Gastrocnemius medialis (tissue), 4 donors: ENCODE measurements at regions not wholly inside any gene's neighbourhood (a gene's known extent, or its start where the extent isn't known, plus 50 kb on each side); places are given as distances from the start of the nearest gene placed in this dataset.

Source experiments
- ATAC-seq, 2 donors: fragments of 150-250 bp; one replicate each; pipeline ENCODE4 v1.9.1; 2016
- DNase-seq, 2 donors: peaks; one replicate each; pipeline ENCODE4 v3.0.0-alpha.2; 2019
- H3K27ac ChIP-seq, 4 donors: fragments of 200-600 bp; sonication (generic); 1 replicate in 1 of 4; 2 replicates in 3 of 4; pipeline ENCODE4 v1.5.1; 2016 to 2018; ENCODE audit warnings: mild to moderate bottlenecking in 2 of 4, moderate library complexity in 1 of 4
- H3K27me3 ChIP-seq, 3 donors: fragments of 200-600 bp; sonication (generic) in 2 of 3; 1 replicate in 1 of 3; 2 replicates in 2 of 3; pipeline versions ENCODE4 v1.5.1 to v1.6.0; 2016 to 2019; ENCODE audit warnings: mild to moderate bottlenecking in 1 of 3, moderate library complexity in 1 of 3
- H3K36me3 ChIP-seq, 2 donors: fragments of 200-600 bp; sonication (generic) in 1 of 2; one replicate each; pipeline ENCODE4 v1.5.1; 2017 to 2018
- H3K4me1 ChIP-seq, 2 donors: fragments of 200-600 bp; sonication (generic) in 1 of 2; one replicate each; pipeline ENCODE4 v1.5.1; 2016 to 2017; ENCODE audit warnings: mild to moderate bottlenecking in 2 of 2
- H3K4me3 ChIP-seq, 4 donors: fragments of 200-600 bp; sonication (generic) in 3 of 4; 1 replicate in 1 of 4; 2 replicates in 3 of 4; pipeline ENCODE4 v1.5.1; 2016 to 2019; ENCODE audit warnings: mild to moderate bottlenecking in 2 of 4
- H3K9me3 ChIP-seq, 3 donors: fragments of 200-600 bp; sonication (generic) in 2 of 3; 1 replicate in 1 of 3; 2 replicates in 2 of 3; pipeline ENCODE4 v1.5.1; 2016 to 2019
- CTCF ChIP-seq, 5 experiments: fragments of 450-650 bp in 3 of 5; fragments of 200-600 bp in 2 of 5; sonication (generic) in 2 of 5; IDR thresholded peaks in 4 of 5; conservative IDR thresholded peaks in 1 of 5; 1 replicate in 4 of 5; 2 replicates in 1 of 5; pipeline ENCODE4 v1.5.1; 2016 to 2019; ENCODE audit warnings: antibody characterized with exemption in 5 of 5, mild to moderate bottlenecking in 3 of 5, moderate library complexity in 3 of 5
- POLR2A ChIP-seq, 2 donors: fragments of 450-650 bp; IDR thresholded peaks; one replicate each; pipeline ENCODE4 v1.6.1; 2017; ENCODE audit warnings: antibody characterized with exemption in 2 of 2, mild to moderate bottlenecking in 2 of 2, moderate library complexity in 2 of 2
- in situ Hi-C, 4 donors: fragments of 200-750 bp; cut with MboI; loops; one replicate each; pipeline versions ENCODE4 v1.15.0 to v1.8.0; 2017; ENCODE audit warnings: low sequenced_read_pairs in 4 of 4
- intact Hi-C: fragments of 100-400 bp; cut with DNase I; formaldehyde crosslinking; loops from one replicate; pipeline ENCODE4 v1.15.1; 2023; ENCODE audit warnings: low total_unique reads

GRCh38 chr20:11791316-11791715, 126.4 kb upstream of the BTBD3 start:
- H3K27ac ChIP-seq = no peak overlapping the region
- H3K27me3 ChIP-seq = no peaks in the 10 kb centered on the region
- intact Hi-C loops = no loop called here
- TF ChIP-seq POLR2A (IDR thresholded peaks at IDR 0.05) (no peak), CTCF (IDR thresholded peaks at IDR 0.05 in 4 of 5, conservative IDR thresholded peaks at IDR 0.05 in 1 of 5) (no peak)
- in situ Hi-C loops = no loop called here
- H3K36me3 ChIP-seq = no peaks in the 10 kb centered on the region
- ATAC-seq = no peak
- H3K4me1 ChIP-seq = no peaks in the 10 kb centered on the region
- DNase-seq = no peak
- H3K4me3 ChIP-seq = no peak overlapping the region
- no peaks in the 10 kb centered on the region for H3K9me3 ChIP-seq

GRCh38 chr20:11791835-11792567, 125.7 kb upstream of the BTBD3 start:
- intact Hi-C loops (no loop called here), in situ Hi-C loops (no loop called here)
- ATAC-seq (no peak), DNase-seq (no peak)
- H3K4me3 ChIP-seq = no peak overlapping the region
- H3K27ac ChIP-seq = no peak overlapping the region
- no peaks in the 10 kb centered on the region for H3K27me3 ChIP-seq
- H3K36me3 ChIP-seq = no peaks in the 10 kb centered on the region
- no peaks in the 10 kb centered on the region for H3K9me3 ChIP-seq
- no peaks in the 10 kb centered on the region for H3K4me1 ChIP-seq
- no peak for TF ChIP-seq CTCF (IDR thresholded peaks at IDR 0.05 in 4 of 5, conservative IDR thresholded peaks at IDR 0.05 in 1 of 5)
- TF ChIP-seq POLR2A (IDR thresholded peaks at IDR 0.05) = no peak

- no peaks in the 10 kb centered on the region for H3K27me3 ChIP-seq
- in situ Hi-C loops = no loop called here
- H3K27ac ChIP-seq = no peak overlapping the region
- H3K4me3 ChIP-seq = no peak overlapping the region
- TF ChIP-seq CTCF (IDR thresholded peaks at IDR 0.05 in 4 of 5, conservative IDR thresholded peaks at IDR 0.05 in 1 of 5) (no peak), POLR2A (IDR thresholded peaks at IDR 0.05) (no peak)
- no peak for ATAC-seq
- no peaks in the 10 kb centered on the region for H3K4me1 ChIP-seq
- H3K36me3 ChIP-seq = no peaks in the 10 kb centered on the region
- H3K9me3 ChIP-seq = no peaks in the 10 kb centered on the region
- intact Hi-C loops = no loop called here
- no peak for DNase-seq
These were observed 125.1 kb upstream of the BTBD3 start for GRCh38 chr20:11792568-11792953.

- Histone ChIP-seq H3K27ac (no peak overlapping the region), H3K4me1 (no peaks in the 10 kb centered on the region), H3K27me3 (no peaks in the 10 kb centered on the region), H3K36me3 (no peaks in the 10 kb centered on the region), H3K9me3 (no peaks in the 10 kb centered on the region), H3K4me3 (no peak overlapping the region)
- TF ChIP-seq POLR2A (IDR thresholded peaks at IDR 0.05) (no peak), CTCF (IDR thresholded peaks at IDR 0.05 in 4 of 5, conservative IDR thresholded peaks at IDR 0.05 in 1 of 5) (no peak)
- intact Hi-C loops = no loop called here
- in situ Hi-C loops = no loop called here
- DNase-seq (no peak), ATAC-seq (no peak)
These were observed 123.2 kb upstream of the BTBD3 start for GRCh38 chr20:11794525-11794924.
